ENCODE measurements at regions not wholly inside any gene's neighbourhood (a gene's known extent, or its start where the extent isn't known, plus 50 kb on each side); places are given as distances from the start of the nearest gene placed in this dataset.

DNA sequence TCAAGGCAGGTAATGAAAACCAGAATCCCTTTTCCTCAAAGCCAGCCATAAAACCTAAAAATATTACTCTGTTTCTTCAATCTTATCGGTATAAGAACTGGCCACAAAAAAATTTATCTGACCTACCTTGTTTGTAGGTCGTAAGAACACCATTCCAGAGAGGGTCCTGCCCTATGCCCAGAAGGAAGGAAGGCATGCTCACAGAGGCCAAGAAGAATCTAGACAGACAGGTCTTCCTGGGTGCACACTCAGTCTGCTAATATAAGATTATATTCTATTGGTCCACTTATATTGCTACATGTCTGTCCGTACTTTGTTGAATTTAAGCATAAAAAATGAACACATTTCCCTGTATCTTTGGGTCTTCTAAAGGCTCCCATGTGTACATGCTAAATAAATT is 2136.1 kb upstream of the PCDH20 start:
- no peak overlapping the region for H3K56ac ChIP-seq (ENCODE audit: insufficient read length, low read depth, low read length)
- no CpG with 5 or more reads among the region's 3 CpGs for WGBS (ENCODE audit: extremely low coverage, insufficient read length, low lambda C conversion rate)
- H3K23me2 ChIP-seq (ENCODE audit: insufficient read length, low read depth, low read length, poor library complexity, severe bottlenecking), result no peaks in the 10 kb centered on the region
- no peaks in the 10 kb centered on the region for H3K79me2 ChIP-seq (ENCODE audit: insufficient read depth, low read length)
- no peaks in the 10 kb centered on the region for H3K79me1 ChIP-seq (ENCODE audit: insufficient read depth, low read depth, low read length, poor library complexity, severe bottlenecking)
- no peak overlapping the region for H2BK15ac ChIP-seq (ENCODE audit: low read depth, low read length)
- no peaks in the 10 kb centered on the region for H3K27me3 ChIP-seq (ENCODE audit: insufficient read depth, low read length)
- no peak overlapping the region for H4K5ac ChIP-seq (ENCODE audit: insufficient read length, low read depth, low read length)
- no peak overlapping the region for H3T11ph ChIP-seq (ENCODE audit: low read length)
- H3K27me3 Mint-ChIP-seq (ENCODE audit: low read depth), result no peaks in the 10 kb centered on the region
- H2BK5ac ChIP-seq (ENCODE audit: insufficient read length, low read length), result no peak overlapping the region
- no peak overlapping the region for H3K23ac ChIP-seq (ENCODE audit: insufficient read length, low read depth, low read length)
- no peaks in the 10 kb centered on the region for H3K9me3 ChIP-seq (ENCODE audit: control insufficient read depth, low read depth, low read length)
- no peak overlapping the region for H4K91ac ChIP-seq (ENCODE audit: insufficient read length, low read depth, low read length)
- no peak overlapping the region for H2BK12ac ChIP-seq (ENCODE audit: insufficient read length, low read depth, low read length)
- H3K4ac ChIP-seq (ENCODE audit: low read depth, low read length), result no peak overlapping the region
- H4K20me1 ChIP-seq (ENCODE audit: control insufficient read depth, insufficient read depth, insufficient read length), result no peaks in the 10 kb centered on the region
- H3K4me1 Mint-ChIP-seq, result peaks cover 4 to 6% of the 10 kb centered on the region in 2 experiments; a peak in 2 of 4 replicates
- no peak overlapping the region for H3K27ac ChIP-seq (ENCODE audit: insufficient read length, low read depth, low read length)
- H3K36me3 Mint-ChIP-seq (ENCODE audit: insufficient read depth in 1 of 3, low read depth in 3 of 3), result no peaks in the 10 kb centered on the region
- H3K14ac ChIP-seq (ENCODE audit: insufficient read depth, low read length), result no peak overlapping the region
- no peak overlapping the region for H3K18ac ChIP-seq (ENCODE audit: insufficient read length, low read depth, low read length)
- no peak overlapping the region for H3K4me3 Mint-ChIP-seq
- no peak overlapping the region for H2AFZ ChIP-seq (ENCODE audit: low read length)
- H2BK120ac ChIP-seq (ENCODE audit: low read depth, low read length, poor library complexity, severe bottlenecking), result no peak overlapping the region
- no peak overlapping the region for H3K9ac ChIP-seq (ENCODE audit: extremely low read depth, insufficient read length, low read length)
- no peak overlapping the region for H2AK5ac ChIP-seq (ENCODE audit: insufficient read length, low read length)
- H4K8ac ChIP-seq (replicated peaks; ENCODE audit: insufficient read length, low read depth, low read length), result no peak overlapping the region
- DNase-seq, result no peak
- H3K4me1 ChIP-seq (ENCODE audit: insufficient read depth, low read length), result no peaks in the 10 kb centered on the region; the same call in 1 of the 2 replicates
- no peak overlapping the region for H2BK20ac ChIP-seq (ENCODE audit: low read depth, low read length, poor library complexity, severe bottlenecking)
- no peak overlapping the region for H3K4me2 ChIP-seq (ENCODE audit: insufficient read depth, insufficient read length, low read length)
- no peaks in the 10 kb centered on the region for H3K9me3 Mint-ChIP-seq
- H3K27ac Mint-ChIP-seq, result no peak overlapping the region
- TF ChIP-seq, protein P1, sequence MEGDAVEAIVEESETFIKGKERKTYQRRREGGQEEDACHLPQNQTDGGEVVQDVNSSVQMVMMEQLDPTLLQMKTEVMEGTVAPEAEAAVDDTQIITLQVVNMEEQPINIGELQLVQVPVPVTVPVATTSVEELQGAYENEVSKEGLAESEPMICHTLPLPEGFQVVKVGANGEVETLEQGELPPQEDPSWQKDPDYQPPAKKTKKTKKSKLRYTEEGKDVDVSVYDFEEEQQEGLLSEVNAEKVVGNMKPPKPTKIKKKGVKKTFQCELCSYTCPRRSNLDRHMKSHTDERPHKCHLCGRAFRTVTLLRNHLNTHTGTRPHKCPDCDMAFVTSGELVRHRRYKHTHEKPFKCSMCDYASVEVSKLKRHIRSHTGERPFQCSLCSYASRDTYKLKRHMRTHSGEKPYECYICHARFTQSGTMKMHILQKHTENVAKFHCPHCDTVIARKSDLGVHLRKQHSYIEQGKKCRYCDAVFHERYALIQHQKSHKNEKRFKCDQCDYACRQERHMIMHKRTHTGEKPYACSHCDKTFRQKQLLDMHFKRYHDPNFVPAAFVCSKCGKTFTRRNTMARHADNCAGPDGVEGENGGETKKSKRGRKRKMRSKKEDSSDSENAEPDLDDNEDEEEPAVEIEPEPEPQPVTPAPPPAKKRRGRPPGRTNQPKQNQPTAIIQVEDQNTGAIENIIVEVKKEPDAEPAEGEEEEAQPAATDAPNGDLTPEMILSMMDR (conservative IDR thresholded peaks at IDR 0.05), result no peak
